ENCODE measurements at regions not wholly inside any gene's neighbourhood (a gene's known extent, or its start where the extent isn't known, plus 50 kb on each side); places are given as distances from the start of the nearest gene placed in this dataset.

DNA sequence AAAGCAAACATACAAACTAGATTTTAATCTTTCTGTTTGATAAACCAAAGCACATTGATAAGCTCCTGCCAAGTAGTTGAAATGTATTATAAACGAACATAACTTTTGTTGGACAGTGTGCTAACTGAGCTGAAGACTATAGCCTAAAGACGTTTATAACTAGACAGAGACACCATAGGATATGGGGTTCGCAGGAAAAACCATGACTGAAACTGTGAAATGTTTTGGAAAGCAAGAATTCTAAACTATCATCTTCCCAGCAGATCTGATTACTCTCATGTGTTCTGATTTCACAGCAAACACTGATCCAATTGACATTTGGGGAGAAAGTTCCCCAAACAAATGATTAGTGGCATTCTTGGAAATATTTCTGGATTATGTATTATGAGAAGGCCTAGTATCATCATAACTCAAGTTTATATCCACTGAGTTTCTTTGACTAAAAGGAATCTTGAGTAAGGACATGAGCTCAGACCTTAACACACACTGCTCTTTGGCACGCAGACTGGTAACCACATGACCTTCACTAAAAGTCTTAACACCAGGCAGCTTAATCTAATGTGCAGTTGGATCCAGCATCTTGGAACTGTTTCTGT, 375.2 kb downstream of the ZNF608 start:
- peaks cover 0 to 14% of the 10 kb centered on the region in 2 donors for H3K4me1 ChIP-seq
- H3K4me3 ChIP-seq = no peak overlapping the region
- no peak for DNase-seq (ENCODE audit: low spot score)
- TF ChIP-seq, protein P1, sequence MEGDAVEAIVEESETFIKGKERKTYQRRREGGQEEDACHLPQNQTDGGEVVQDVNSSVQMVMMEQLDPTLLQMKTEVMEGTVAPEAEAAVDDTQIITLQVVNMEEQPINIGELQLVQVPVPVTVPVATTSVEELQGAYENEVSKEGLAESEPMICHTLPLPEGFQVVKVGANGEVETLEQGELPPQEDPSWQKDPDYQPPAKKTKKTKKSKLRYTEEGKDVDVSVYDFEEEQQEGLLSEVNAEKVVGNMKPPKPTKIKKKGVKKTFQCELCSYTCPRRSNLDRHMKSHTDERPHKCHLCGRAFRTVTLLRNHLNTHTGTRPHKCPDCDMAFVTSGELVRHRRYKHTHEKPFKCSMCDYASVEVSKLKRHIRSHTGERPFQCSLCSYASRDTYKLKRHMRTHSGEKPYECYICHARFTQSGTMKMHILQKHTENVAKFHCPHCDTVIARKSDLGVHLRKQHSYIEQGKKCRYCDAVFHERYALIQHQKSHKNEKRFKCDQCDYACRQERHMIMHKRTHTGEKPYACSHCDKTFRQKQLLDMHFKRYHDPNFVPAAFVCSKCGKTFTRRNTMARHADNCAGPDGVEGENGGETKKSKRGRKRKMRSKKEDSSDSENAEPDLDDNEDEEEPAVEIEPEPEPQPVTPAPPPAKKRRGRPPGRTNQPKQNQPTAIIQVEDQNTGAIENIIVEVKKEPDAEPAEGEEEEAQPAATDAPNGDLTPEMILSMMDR (IDR thresholded peaks at IDR 0.05) = no peak
- H3K9me3 ChIP-seq = no peaks in the 10 kb centered on the region
- no peaks in the 10 kb centered on the region for H3K36me3 ChIP-seq
- H3K27ac ChIP-seq = no peak overlapping the region
- no peaks in the 10 kb centered on the region for H3K27me3 ChIP-seq

DNA sequence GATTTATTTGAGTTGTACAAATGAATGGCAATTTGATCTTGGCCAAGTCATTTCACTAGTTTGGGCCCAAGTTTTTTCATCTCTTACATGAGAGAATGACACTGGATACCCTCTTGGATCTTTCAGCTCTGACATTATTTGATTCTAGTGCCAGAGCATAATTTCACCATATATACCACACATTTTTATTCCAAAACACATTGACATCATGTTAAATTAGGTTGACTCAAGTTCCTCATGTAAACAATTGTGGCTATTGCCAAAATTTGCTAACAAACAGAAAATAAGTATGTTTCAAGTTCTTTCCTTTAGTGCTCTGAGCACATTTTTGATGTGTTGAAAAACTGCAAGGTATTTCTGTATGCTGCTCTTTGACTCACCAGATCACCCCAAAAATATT, 375.8 kb downstream of the ZNF608 start:
- TF ChIP-seq, protein P1 (IDR thresholded peaks at IDR 0.05) = no peak
- Histone ChIP-seq H3K4me3 (no peak overlapping the region), H3K9me3 (no peaks in the 10 kb centered on the region), H3K27ac (no peak overlapping the region), H3K4me1 (peaks cover 0 to 14% of the 10 kb centered on the region in 2 donors), H3K27me3 (no peaks in the 10 kb centered on the region), H3K36me3 (no peaks in the 10 kb centered on the region)
- no peak for DNase-seq (ENCODE audit: low spot score)

DNA sequence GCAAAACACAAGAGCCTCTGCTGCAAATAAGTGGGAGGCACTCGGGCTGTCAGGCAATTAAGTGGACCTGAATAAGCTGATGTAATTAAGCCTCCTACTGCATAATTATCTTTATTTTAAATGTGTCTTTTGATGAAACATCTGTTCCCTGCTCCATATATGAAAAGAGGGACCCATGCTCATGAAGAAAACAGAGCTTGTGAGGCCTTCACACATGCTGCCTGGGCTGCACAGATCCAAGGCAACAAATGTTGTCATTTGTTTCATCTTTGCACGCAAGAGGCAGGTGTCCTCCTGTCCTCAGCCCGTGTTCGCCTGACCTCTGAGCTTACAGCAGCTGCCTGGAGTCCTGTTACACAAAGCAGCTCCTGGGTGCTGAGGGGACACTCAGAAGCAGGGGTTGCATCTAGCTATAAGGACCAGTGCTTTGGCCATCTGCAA, 381.1 kb downstream of the ZNF608 start:
- Histone ChIP-seq H3K9me3 (peaks cover 0 to 6% of the 10 kb centered on the region in 2 donors), H3K4me3 (no peak overlapping the region), H3K27me3 (no peaks in the 10 kb centered on the region), H3K4me1 (no peaks in the 10 kb centered on the region), H3K27ac (no peak overlapping the region), H3K36me3 (no peaks in the 10 kb centered on the region)
- no peak for DNase-seq (ENCODE audit: low spot score)
- TF ChIP-seq, protein P1 (IDR thresholded peaks at IDR 0.05) = no peak

DNA sequence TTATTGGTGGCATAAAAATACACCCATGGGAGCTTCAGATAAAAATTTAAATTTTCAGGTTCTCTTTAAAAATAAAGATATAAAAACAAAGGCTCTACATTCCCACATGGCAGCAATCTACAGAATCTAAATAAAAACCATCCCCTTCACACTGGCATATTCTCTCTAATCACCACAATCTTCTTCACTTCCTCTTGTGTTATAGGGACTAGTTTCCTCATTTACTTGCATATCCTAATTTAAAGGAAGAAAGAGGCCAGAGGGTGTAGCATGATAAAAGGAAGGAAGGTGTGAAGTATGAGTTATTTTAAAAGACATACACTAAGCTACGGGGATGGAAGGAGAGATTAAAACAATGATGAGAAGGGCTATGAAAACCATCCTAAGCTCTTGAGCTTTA, 390.5 kb downstream of the ZNF608 start:
- Histone ChIP-seq H3K36me3 (no peaks in the 10 kb centered on the region), H3K4me3 (no peak overlapping the region), H3K27me3 (no peaks in the 10 kb centered on the region), H3K27ac (no peak overlapping the region), H3K4me1 (no peaks in the 10 kb centered on the region), H3K9me3 (no peaks in the 10 kb centered on the region)
- TF ChIP-seq, protein P1 (IDR thresholded peaks at IDR 0.05) = no peak
- no peak for DNase-seq (ENCODE audit: low spot score)

DNA sequence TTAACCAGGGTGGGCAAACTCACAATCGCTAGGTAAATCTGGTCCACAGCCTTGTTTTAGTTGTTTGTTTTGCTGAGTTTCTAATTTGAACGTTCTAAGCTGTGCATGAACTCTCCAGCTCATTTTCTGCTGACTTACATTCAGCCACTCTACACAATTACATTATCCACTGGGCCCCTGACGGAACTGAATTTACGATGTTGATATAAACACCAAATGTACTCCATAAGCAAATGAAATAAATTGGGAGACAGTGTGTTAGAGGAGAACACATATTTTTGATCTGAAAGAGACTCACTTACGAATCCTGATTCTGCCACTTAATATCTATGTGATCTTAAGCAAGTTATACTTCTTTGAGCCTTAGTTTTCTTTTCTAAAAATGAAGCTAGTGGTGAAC, 393.4 kb downstream of the ZNF608 start:
- H3K27ac ChIP-seq = no peak overlapping the region
- no peaks in the 10 kb centered on the region for H3K4me1 ChIP-seq
- H3K9me3 ChIP-seq = no peaks in the 10 kb centered on the region
- DNase-seq (ENCODE audit: low spot score) = no peak
- H3K27me3 ChIP-seq = no peaks in the 10 kb centered on the region
- H3K4me3 ChIP-seq = no peak overlapping the region
- TF ChIP-seq, protein P1 (IDR thresholded peaks at IDR 0.05) = no peak
- no peaks in the 10 kb centered on the region for H3K36me3 ChIP-seq

DNA sequence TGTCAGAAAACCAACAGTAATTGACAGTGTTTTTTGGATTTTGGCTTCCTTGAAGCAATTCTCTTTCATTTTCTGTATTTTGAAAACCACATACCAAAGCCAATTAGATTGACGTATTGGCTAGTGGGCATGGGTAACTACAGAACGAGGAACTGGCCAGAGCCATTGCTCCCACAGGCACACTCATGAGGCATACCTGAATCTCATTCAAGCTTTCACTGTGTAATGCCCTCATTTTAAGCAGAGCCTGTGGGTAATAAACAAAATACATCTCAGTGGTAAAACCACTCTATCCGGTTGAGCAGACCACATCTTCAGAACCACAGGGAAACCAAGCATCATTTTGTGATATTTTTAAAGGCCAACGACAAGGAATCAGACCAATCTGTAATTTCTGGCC, 394.1 kb downstream of the ZNF608 start:
- Histone ChIP-seq H3K27me3 (no peaks in the 10 kb centered on the region), H3K4me3 (no peak overlapping the region), H3K4me1 (no peaks in the 10 kb centered on the region), H3K27ac (no peak overlapping the region), H3K9me3 (no peaks in the 10 kb centered on the region), H3K36me3 (no peaks in the 10 kb centered on the region)
- DNase-seq (ENCODE audit: low spot score) = no peak
- TF ChIP-seq, protein P1 (IDR thresholded peaks at IDR 0.05) = no peak
